Naive B cell (primary cell): ENCODE measurements at regions not wholly inside any gene's neighbourhood (a gene's known extent, or its start where the extent isn't known, plus 50 kb on each side); places are given as distances from the start of the nearest gene placed in this dataset.

Experiments
- ATAC-seq, 2 donors: fragments of 150-1000 bp; cut with Tn5 transposase; 2 replicates each; pipeline ENCODE4 v1.10.0; 2021; ENCODE audit warnings: low read depth in 2 of 2, mild to moderate bottlenecking in 2 of 2, moderate library complexity in 2 of 2
- DNase-seq: peaks from one replicate; pipeline ENCODE4 v3.0.0; 2022
- H3K27ac Mint-ChIP-seq, 6 donors: one replicate each; pipeline ENCODE4 v1.8.0; 2020 to 2022; ENCODE audit warnings: mild to moderate bottlenecking in 6 of 6, mixed read lengths in 6 of 6, moderate library complexity in 5 of 6, inconsistent platforms in 2 of 6
- H3K27me3 Mint-ChIP-seq, 3 donors: one replicate each; pipeline ENCODE4 v1.8.0; 2021 to 2022; ENCODE audit warnings: mixed read lengths in 3 of 3, mild to moderate bottlenecking in 1 of 3
- H3K36me3 Mint-ChIP-seq, 2 donors: one replicate each; pipeline ENCODE4 v1.8.0; 2020 to 2022; ENCODE audit warnings: mixed read lengths in 2 of 2, inconsistent platforms in 1 of 2, mild to moderate bottlenecking in 1 of 2
- H3K4me1 Mint-ChIP-seq, 3 donors: one replicate each; pipeline ENCODE4 v1.8.0; 2020 to 2022; ENCODE audit warnings: mixed read lengths in 3 of 3, inconsistent platforms in 1 of 3, mild to moderate bottlenecking in 1 of 3, moderate library complexity in 1 of 3
- H3K4me3 Mint-ChIP-seq, 8 donors: one replicate each; pipeline ENCODE4 v1.8.0; 2020 to 2022; ENCODE audit warnings: mild to moderate bottlenecking in 8 of 8, mixed read lengths in 8 of 8, moderate library complexity in 8 of 8, inconsistent platforms in 2 of 8
- H3K9me3 Mint-ChIP-seq, 7 donors: one replicate each; pipeline ENCODE4 v1.8.0; 2020 to 2022; ENCODE audit warnings: mixed read lengths in 7 of 7, mild to moderate bottlenecking in 5 of 7, inconsistent platforms in 2 of 7, moderate library complexity in 1 of 7

DNA sequence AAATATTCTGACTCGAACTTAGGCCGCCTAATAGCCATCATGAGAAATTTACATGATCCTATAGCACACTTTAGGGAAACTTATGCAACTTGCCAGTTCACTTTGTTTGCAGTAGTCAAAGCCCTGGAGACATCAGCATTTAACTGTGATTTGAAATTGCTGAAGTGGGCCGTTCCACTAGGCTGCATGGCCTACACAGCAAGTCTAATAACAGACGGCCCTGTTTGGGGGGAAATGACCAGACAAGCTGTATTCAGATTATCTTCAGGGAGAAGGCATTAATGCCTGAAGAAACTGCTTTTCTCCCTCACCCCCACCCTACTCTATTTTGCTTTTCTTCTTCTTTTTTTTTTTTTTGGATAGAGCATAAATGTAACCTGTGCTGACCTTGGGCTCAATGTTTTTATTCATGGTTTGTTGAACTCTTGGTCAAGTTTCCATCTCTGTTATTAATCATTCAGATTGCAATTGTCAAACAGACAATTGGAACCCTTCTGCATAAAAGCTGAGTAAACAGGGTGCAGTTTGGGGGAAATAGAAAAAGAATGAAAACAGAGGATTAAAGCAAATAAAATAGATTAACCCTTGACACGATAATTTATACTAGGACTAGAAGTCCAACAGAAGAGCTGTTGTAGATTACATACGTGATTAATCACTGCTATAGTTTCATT is 1928.2 kb upstream of the WWC1 start:
- no peaks in the 10 kb centered on the region for H3K36me3 Mint-ChIP-seq
- no peaks in the 10 kb centered on the region for H3K27me3 Mint-ChIP-seq
- no peaks in the 10 kb centered on the region for H3K4me1 Mint-ChIP-seq
- DNase-seq (no peak), ATAC-seq (no peak)
- H3K9me3 Mint-ChIP-seq: peaks cover 0 to 11% (median 6%) of the 10 kb centered on the region in 7 donors
- H3K27ac Mint-ChIP-seq: no peak overlapping the region
- no peak overlapping the region for H3K4me3 Mint-ChIP-seq

- peaks cover 0 to 10% (median 5%) of the 10 kb centered on the region in 7 donors for H3K9me3 Mint-ChIP-seq
- DNase-seq (no peak), ATAC-seq (no peak)
- H3K4me1 Mint-ChIP-seq: no peaks in the 10 kb centered on the region
- H3K27ac Mint-ChIP-seq: no peak overlapping the region
- no peak overlapping the region for H3K4me3 Mint-ChIP-seq
- no peaks in the 10 kb centered on the region for H3K27me3 Mint-ChIP-seq
- no peaks in the 10 kb centered on the region for H3K36me3 Mint-ChIP-seq
These were observed 1926.3 kb upstream of the WWC1 start for GRCh38 chr5:166365164-166365563.

DNA sequence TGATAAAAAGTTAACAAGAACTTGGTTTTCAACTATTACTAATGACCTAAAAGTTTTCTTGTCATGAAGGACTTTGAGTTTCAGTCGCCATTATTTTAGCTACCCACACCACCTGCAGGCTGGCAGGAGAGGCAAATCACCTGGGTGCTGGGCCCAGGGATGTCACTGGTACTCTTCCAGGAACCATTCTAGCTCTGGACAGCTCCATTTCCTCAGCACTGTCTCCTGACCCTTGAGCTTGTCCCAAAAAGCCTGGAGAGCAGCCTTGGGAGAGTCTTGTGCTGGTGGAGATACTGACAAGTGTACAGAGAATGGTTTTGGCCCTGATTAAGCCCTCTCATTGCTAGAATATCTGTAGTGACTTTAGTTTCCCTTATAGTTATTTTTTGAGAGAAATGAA is 1924.1 kb upstream of the WWC1 start:
- H3K27ac Mint-ChIP-seq: no peak overlapping the region
- H3K27me3 Mint-ChIP-seq: no peaks in the 10 kb centered on the region
- H3K4me1 Mint-ChIP-seq: no peaks in the 10 kb centered on the region
- peaks cover 0 to 6% (median 0%) of the 10 kb centered on the region in 7 donors for H3K9me3 Mint-ChIP-seq
- no peak overlapping the region for H3K4me3 Mint-ChIP-seq
- ATAC-seq: no peak
- DNase-seq: no peak
- no peaks in the 10 kb centered on the region for H3K36me3 Mint-ChIP-seq

- no peak for ATAC-seq
- H3K27ac Mint-ChIP-seq: peak overlapping the region in 1 of 6 donors; percentile 13
These were observed 1922.1 kb upstream of the WWC1 start for GRCh38 chr5:166369346-166369745.

GRCh38 chr5:166369807-166370206 is 1921.6 kb upstream of the WWC1 start:
- Mint-ChIP-seq H3K4me1 (no peaks in the 10 kb centered on the region), H3K4me3 (no peak overlapping the region), H3K27me3 (no peaks in the 10 kb centered on the region), H3K27ac (no peak overlapping the region), H3K9me3 (peaks cover 0 to 3% (median 0%) of the 10 kb centered on the region in 7 donors), H3K36me3 (no peaks in the 10 kb centered on the region)
- DNase-seq (no peak), ATAC-seq (no peak)

More at GRCh38 chr5:166369346-166369745, 1922.1 kb upstream of the WWC1 start:
- Mint-ChIP-seq H3K4me3 (no peak overlapping the region), H3K27me3 (no peaks in the 10 kb centered on the region), H3K9me3 (peaks cover 0 to 3% (median 0%) of the 10 kb centered on the region in 7 donors), H3K36me3 (no peaks in the 10 kb centered on the region), H3K4me1 (no peaks in the 10 kb centered on the region)
- no peak for DNase-seq

GRCh38 chr5:166370928-166371690 is 1920.3 kb upstream of the WWC1 start:
- Mint-ChIP-seq H3K27me3 (no peaks in the 10 kb centered on the region), H3K4me3 (no peak overlapping the region), H3K9me3 (peaks cover 0 to 3% (median 0%) of the 10 kb centered on the region in 7 donors), H3K4me1 (no peaks in the 10 kb centered on the region), H3K36me3 (no peaks in the 10 kb centered on the region), H3K27ac (no peak overlapping the region)
- DNase-seq: no peak
- no peak for ATAC-seq

DNA sequence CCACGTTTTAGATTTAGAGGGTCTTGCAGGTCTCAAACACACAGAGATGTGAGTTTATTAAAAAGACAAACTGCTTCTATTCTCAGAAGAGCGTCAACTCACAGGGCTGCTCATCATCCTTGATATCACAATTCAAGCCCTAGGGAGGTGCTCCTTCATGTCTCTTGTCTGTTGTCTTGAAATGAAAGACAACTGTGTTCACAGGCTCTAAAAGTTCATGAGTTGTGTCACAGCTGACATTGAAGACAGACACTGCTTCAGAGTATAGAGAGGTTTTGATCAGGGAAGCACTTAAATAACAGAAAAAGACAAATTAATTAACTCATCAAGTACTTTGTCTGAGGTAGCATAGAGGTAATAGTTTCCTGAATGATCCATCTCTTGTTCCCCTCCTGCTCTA is 1917.6 kb upstream of the WWC1 start:
- Mint-ChIP-seq H3K27me3 (no peaks in the 10 kb centered on the region), H3K9me3 (peaks cover 0 to 4% (median 0%) of the 10 kb centered on the region in 7 donors), H3K27ac (no peak overlapping the region), H3K4me1 (no peaks in the 10 kb centered on the region), H3K36me3 (no peaks in the 10 kb centered on the region), H3K4me3 (no peak overlapping the region)
- DNase-seq (no peak), ATAC-seq (no peak)

GRCh38 chr5:166377756-166378155 is 1913.7 kb upstream of the WWC1 start:
- Mint-ChIP-seq H3K4me3 (no peak overlapping the region), H3K9me3 (peaks cover 0 to 8% (median 4%) of the 10 kb centered on the region in 7 donors), H3K36me3 (no peaks in the 10 kb centered on the region), H3K4me1 (no peaks in the 10 kb centered on the region), H3K27me3 (no peaks in the 10 kb centered on the region), H3K27ac (no peak overlapping the region)
- no peak for ATAC-seq
- DNase-seq: no peak

GRCh38 chr5:166379517-166379916 is 1911.9 kb upstream of the WWC1 start:
- Mint-ChIP-seq H3K36me3 (no peaks in the 10 kb centered on the region), H3K27me3 (no peaks in the 10 kb centered on the region), H3K4me1 (no peaks in the 10 kb centered on the region), H3K9me3 (peaks cover 0 to 8% (median 5%) of the 10 kb centered on the region in 7 donors), H3K4me3 (no peak overlapping the region), H3K27ac (no peak overlapping the region)
- DNase-seq: no peak
- no peak for ATAC-seq

DNA sequence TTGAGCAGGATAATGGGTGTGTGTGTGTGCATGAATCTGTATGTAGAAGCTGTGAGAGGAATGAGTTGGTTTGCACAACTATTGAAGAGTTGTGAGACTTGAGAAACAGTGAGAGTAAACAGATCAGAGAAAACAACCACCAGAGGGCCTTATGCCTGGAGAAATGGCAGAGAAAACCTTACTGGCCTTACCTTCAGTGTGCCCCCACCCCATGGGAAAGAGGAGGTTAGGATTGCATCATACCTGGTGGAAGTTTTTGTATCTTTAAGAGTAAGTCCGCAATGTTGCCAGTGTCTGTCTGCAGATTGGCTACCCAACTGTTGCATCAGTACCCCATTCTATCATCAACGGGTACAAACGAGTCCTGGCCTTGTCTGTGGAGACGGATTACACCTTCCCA is 1909.4 kb upstream of the WWC1 start:
- Mint-ChIP-seq H3K27me3 (no peaks in the 10 kb centered on the region), H3K27ac (no peak overlapping the region), H3K36me3 (no peaks in the 10 kb centered on the region), H3K4me3 (no peak overlapping the region), H3K9me3 (peaks cover 0 to 10% (median 5%) of the 10 kb centered on the region in 7 donors), H3K4me1 (no peaks in the 10 kb centered on the region)
- no peak for DNase-seq
- ATAC-seq: no peak

GRCh38 chr5:166398131-166398530 is 1893.3 kb upstream of the WWC1 start:
- ATAC-seq: no peak
- DNase-seq: no peak
- Mint-ChIP-seq H3K27me3 (no peaks in the 10 kb centered on the region), H3K27ac (no peak overlapping the region), H3K36me3 (no peaks in the 10 kb centered on the region), H3K4me3 (no peak overlapping the region), H3K4me1 (no peaks in the 10 kb centered on the region), H3K9me3 (peaks cover 3 to 15% (median 6%) of the 10 kb centered on the region in 7 donors)

DNA sequence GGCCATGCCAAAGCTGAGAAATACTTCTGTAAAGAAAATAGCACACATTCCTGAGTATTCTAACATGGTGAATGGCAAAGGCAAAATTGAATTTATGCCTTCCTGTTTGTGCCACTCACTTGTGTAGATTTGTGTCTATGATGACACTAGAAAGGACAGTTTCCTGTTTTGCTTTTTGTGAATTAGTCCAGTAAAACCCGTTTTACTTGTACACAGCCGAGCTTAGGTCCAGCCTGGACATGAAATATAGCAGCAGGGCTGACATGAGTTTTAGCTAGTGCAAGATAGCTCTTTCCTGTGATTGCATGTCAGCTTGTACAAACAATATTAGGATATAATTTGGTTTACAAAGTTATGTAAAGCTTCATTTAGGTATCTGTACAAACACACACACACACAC is 1891.7 kb upstream of the WWC1 start:
- no peaks in the 10 kb centered on the region for H3K4me1 Mint-ChIP-seq
- H3K27me3 Mint-ChIP-seq: no peaks in the 10 kb centered on the region
- peaks cover 0 to 15% (median 3%) of the 10 kb centered on the region in 7 donors for H3K9me3 Mint-ChIP-seq
- H3K36me3 Mint-ChIP-seq: no peaks in the 10 kb centered on the region
- ATAC-seq: no peak
- no peak for DNase-seq
- H3K4me3 Mint-ChIP-seq: no peak overlapping the region
- no peak overlapping the region for H3K27ac Mint-ChIP-seq

- DNase-seq (no peak), ATAC-seq (no peak)
- H3K9me3 Mint-ChIP-seq: peaks cover 0 to 10% (median 3%) of the 10 kb centered on the region in 7 donors
- no peaks in the 10 kb centered on the region for H3K27me3 Mint-ChIP-seq
- H3K36me3 Mint-ChIP-seq: no peaks in the 10 kb centered on the region
- H3K4me3 Mint-ChIP-seq: no peak overlapping the region
- no peak overlapping the region for H3K27ac Mint-ChIP-seq
- H3K4me1 Mint-ChIP-seq: no peaks in the 10 kb centered on the region
These were observed 1890.1 kb upstream of the WWC1 start for GRCh38 chr5:166401391-166401790.

DNA sequence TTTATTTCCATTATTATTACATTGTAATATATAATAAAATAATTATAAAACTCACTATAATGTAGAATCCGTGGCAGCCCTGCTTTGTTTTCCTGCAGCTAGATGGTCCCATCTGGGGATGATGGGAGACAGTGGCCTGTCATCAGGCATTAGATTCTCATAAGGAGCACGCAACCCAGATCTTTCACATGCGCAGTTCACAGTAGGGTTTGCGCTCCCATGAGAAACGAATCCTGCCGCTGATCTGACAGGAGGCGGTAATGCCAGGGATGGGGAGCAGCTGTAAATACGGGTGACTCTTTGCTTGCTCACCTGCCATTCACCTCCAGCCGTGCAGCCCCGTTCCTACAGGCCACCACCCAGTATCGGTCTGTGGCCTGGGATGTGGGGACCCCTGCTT is 1879.3 kb upstream of the WWC1 start:
- Mint-ChIP-seq H3K27ac (no peak overlapping the region), H3K4me3 (no peak overlapping the region), H3K4me1 (no peaks in the 10 kb centered on the region), H3K36me3 (no peaks in the 10 kb centered on the region), H3K27me3 (no peaks in the 10 kb centered on the region), H3K9me3 (peaks cover 0 to 9% (median 4%) of the 10 kb centered on the region in 7 donors)
- no peak for ATAC-seq
- no peak for DNase-seq
